Nephron (organoid): ENCODE measurements at regions not wholly inside any gene's neighbourhood (a gene's known extent, or its start where the extent isn't known, plus 50 kb on each side); places are given as distances from the start of the nearest gene placed in this dataset.

Experiments
- H3K27ac Mint-ChIP-seq, 3 experiments: 2 replicates each; pipeline ENCODE4 v1.8.0; 2020; ENCODE audit warnings: mixed read lengths in 3 of 3, mild to moderate bottlenecking in 2 of 3, moderate library complexity in 1 of 3
- H3K27me3 Mint-ChIP-seq: 2 replicates; pipeline ENCODE4 v1.8.0; 2021; ENCODE audit warnings: low read depth, mild to moderate bottlenecking, moderate library complexity, mixed read lengths
- H3K36me3 Mint-ChIP-seq: 2 replicates; pipeline ENCODE4 v1.8.0; 2020; ENCODE audit warnings: low read depth, mixed read lengths
- H3K4me1 Mint-ChIP-seq: 2 replicates; pipeline ENCODE4 v1.8.0; 2020; ENCODE audit warnings: mixed read lengths
- H3K4me3 Mint-ChIP-seq, 3 experiments: 2 replicates each; pipeline ENCODE4 v1.8.0; 2020; ENCODE audit warnings: mild to moderate bottlenecking in 3 of 3, mixed read lengths in 3 of 3, moderate library complexity in 2 of 3
- H3K9me3 Mint-ChIP-seq: 2 replicates; pipeline ENCODE4 v1.8.0; 2020; ENCODE audit warnings: mixed read lengths
- TF ChIP-seq, protein P1 (sequence below), 3 experiments: fragments of 200-600 bp; sonication (generic); IDR thresholded peaks; one replicate each; pipeline ENCODE4 v1.5.0; 2021; ENCODE audit warnings: antibody characterized with exemption in 3 of 3; ENCODE audit not compliant: unreplicated experiment in 3 of 3

DNA sequence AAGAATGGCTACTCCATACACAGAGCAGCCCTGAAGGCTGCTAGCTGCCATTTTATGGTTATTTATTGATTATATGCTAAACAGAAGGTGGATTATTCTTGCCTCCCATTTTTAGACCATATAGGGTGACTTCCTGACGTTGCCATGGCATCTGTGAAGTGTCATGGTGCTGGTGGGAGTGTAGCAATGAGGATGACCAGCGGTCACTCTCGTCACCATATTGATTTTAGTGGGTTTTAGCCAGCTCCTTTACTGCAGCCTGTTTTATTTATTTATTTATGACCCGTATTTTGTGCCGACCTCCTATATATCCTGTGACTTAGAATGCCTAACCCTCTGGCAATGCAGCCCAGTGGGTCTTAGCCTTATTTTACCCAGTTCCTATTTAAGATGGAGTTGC is 553.9 kb downstream of the TNS1 start:
- Mint-ChIP-seq H3K27ac (peak overlapping the region; percentile 25 to 82 (median 77)), H3K9me3 (no peaks in the 10 kb centered on the region), H3K27me3 (no peaks in the 10 kb centered on the region), H3K4me1 (peaks cover 48% of the 10 kb centered on the region), H3K4me3 (no peak overlapping the region), H3K36me3 (no peaks in the 10 kb centered on the region)
- TF ChIP-seq, protein P1, sequence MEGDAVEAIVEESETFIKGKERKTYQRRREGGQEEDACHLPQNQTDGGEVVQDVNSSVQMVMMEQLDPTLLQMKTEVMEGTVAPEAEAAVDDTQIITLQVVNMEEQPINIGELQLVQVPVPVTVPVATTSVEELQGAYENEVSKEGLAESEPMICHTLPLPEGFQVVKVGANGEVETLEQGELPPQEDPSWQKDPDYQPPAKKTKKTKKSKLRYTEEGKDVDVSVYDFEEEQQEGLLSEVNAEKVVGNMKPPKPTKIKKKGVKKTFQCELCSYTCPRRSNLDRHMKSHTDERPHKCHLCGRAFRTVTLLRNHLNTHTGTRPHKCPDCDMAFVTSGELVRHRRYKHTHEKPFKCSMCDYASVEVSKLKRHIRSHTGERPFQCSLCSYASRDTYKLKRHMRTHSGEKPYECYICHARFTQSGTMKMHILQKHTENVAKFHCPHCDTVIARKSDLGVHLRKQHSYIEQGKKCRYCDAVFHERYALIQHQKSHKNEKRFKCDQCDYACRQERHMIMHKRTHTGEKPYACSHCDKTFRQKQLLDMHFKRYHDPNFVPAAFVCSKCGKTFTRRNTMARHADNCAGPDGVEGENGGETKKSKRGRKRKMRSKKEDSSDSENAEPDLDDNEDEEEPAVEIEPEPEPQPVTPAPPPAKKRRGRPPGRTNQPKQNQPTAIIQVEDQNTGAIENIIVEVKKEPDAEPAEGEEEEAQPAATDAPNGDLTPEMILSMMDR (IDR thresholded peaks at IDR 0.05; ENCODE audit: unreplicated experiment in 3 of 3), result no peak

DNA sequence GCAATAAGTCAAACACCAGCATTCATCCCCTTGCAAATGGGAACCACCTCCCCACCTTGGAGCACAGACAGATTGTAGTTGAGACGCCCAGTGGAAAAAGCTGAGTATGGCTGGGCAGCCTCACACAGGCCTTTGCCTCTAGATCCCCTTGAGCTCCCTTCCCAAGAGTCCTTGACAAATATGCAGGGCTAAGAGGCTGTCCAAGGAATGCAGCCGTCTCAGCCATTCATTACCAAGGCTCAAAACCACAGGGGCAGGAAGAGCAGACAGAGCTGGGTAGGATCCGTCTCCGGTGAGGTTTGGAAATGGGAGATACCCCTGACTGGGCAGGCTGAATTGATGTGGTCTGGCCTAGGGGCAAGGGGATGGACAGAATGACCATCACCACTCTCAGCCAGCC is 557.1 kb downstream of the TNS1 start:
- H3K27ac Mint-ChIP-seq, result peak overlapping the region in 2 of 3 experiments; percentile 34 to 39
- H3K27me3 Mint-ChIP-seq, result no peaks in the 10 kb centered on the region
- peaks cover 40% of the 10 kb centered on the region for H3K4me1 Mint-ChIP-seq
- no peaks in the 10 kb centered on the region for H3K9me3 Mint-ChIP-seq
- H3K36me3 Mint-ChIP-seq, result no peaks in the 10 kb centered on the region
- no peak overlapping the region for H3K4me3 Mint-ChIP-seq
- TF ChIP-seq, protein P1 (IDR thresholded peaks at IDR 0.05; ENCODE audit: unreplicated experiment in 3 of 3), result no peak

DNA sequence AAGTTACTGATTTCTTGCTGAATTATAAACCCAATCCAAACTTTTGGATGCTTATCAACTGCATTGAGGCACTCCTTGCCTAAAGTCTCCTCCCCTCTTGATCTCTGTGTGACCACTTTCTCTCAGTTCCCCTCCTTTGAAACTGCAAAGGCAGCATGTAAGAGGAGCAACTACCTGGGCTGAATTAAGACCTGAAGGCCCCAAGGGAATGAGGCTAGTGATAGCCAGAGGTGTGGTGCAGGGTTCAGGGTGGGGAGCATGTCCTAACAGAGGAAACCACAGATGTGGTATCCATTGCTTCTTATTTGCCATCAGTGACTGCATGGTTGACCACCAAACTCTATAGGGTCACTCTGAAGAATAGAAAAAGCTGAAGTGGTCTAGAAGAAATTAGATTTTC is 557.9 kb downstream of the TNS1 start:
- TF ChIP-seq, protein P1 (IDR thresholded peaks at IDR 0.05; ENCODE audit: unreplicated experiment in 3 of 3), result no peak
- Mint-ChIP-seq H3K4me1 (peaks cover 44% of the 10 kb centered on the region), H3K9me3 (no peaks in the 10 kb centered on the region), H3K27me3 (no peaks in the 10 kb centered on the region), H3K4me3 (no peak overlapping the region), H3K27ac (peak overlapping the region; percentile 40 to 71 (median 58)), H3K36me3 (no peaks in the 10 kb centered on the region)

DNA sequence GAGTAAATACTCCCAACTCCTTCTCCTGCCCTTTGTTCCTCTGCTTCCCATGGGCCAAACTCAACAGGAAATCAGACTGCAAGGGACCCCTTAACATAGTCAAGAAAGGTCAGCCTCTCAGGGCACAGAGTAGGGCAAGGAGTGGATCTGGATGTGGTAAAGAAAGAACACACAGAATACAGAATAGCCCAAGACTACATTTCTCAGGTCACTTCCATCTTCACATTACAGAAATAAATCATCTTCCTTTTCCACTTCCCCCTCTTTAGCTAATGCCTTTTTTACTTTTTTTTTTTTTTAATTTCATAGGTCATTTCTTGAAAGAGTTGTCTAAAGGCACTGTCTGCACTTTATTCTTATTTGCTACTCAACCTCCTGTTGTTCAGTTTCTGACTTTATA is 558.3 kb downstream of the TNS1 start:
- H3K27ac Mint-ChIP-seq, result peak overlapping the region; percentile 40 to 71 (median 58)

DNA sequence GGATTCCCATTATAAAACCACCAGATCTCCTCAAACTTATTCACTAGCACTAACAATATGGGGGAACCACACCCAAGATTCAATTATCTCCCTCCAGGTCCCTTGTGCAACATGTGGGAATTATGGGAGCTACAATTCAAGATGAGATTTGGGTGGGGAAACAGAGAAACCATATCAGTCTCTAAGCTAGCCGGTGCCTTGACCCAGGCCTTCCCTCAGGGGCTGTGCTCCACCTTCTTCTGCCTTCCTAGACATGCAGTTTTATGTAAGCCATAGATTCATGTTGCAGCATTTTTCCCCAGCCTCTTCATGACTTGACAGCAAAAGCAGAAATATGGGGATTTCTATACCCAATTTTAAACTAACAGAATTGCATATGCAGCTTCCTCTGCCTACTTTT is 559.2 kb downstream of the TNS1 start:
- Mint-ChIP-seq H3K27me3 (no peaks in the 10 kb centered on the region), H3K9me3 (no peaks in the 10 kb centered on the region), H3K4me1 (peaks cover 42% of the 10 kb centered on the region), H3K4me3 (no peak overlapping the region), H3K27ac (peak overlapping the region in 1 of 3 experiments; percentile 40), H3K36me3 (no peaks in the 10 kb centered on the region)
- TF ChIP-seq, protein P1 (IDR thresholded peaks at IDR 0.05; ENCODE audit: unreplicated experiment in 3 of 3), result no peak

More for the DNA sequence above, 558.3 kb downstream of the TNS1 start:
- TF ChIP-seq, protein P1 (IDR thresholded peaks at IDR 0.05; ENCODE audit: unreplicated experiment in 3 of 3), result no peak
- Mint-ChIP-seq H3K9me3 (no peaks in the 10 kb centered on the region), H3K27me3 (no peaks in the 10 kb centered on the region), H3K4me1 (peaks cover 43% of the 10 kb centered on the region), H3K4me3 (no peak overlapping the region), H3K36me3 (no peaks in the 10 kb centered on the region)

DNA sequence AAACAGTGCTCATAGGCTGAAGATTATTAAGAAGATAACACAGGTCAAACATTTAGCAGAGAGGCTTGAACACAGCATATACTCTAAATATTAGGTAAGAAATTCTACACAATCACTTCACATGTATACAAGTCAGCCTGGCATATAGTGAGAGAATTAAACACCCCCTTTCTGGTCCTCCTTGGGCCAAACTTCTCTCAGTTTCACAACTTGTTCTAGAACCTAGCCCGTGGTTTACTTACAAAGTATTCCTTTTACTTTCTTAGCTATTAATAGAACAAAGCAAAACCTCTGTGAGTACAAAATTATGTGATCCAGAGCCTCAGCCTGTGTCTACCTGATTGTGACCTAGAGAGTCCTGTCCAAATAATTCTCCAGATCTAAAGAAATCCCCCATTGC is 562.8 kb downstream of the TNS1 start:
- Mint-ChIP-seq H3K9me3 (no peaks in the 10 kb centered on the region), H3K27me3 (no peaks in the 10 kb centered on the region), H3K27ac (peak overlapping the region; percentile 44 to 97 (median 73)), H3K4me1 (peaks cover 66% of the 10 kb centered on the region), H3K4me3 (no peak overlapping the region), H3K36me3 (no peaks in the 10 kb centered on the region)
- TF ChIP-seq, protein P1 (IDR thresholded peaks at IDR 0.05; ENCODE audit: unreplicated experiment in 3 of 3), result no peak
